Myocyte (in vitro differentiated cells): ENCODE measurements at regions not wholly inside any gene's neighbourhood (a gene's known extent, or its start where the extent isn't known, plus 50 kb on each side); places are given as distances from the start of the nearest gene placed in this dataset.

ENCODE experiments used
- DNase-seq: peaks from one replicate; pipeline ENCODE4 v3.0.0-alpha.2; 2012; ENCODE audit warnings: low read depth

- no peak for DNase-seq
Measured at GRCh38 chr6:74130641-74131040, 434.6 kb downstream of the CD109 start.

DNA sequence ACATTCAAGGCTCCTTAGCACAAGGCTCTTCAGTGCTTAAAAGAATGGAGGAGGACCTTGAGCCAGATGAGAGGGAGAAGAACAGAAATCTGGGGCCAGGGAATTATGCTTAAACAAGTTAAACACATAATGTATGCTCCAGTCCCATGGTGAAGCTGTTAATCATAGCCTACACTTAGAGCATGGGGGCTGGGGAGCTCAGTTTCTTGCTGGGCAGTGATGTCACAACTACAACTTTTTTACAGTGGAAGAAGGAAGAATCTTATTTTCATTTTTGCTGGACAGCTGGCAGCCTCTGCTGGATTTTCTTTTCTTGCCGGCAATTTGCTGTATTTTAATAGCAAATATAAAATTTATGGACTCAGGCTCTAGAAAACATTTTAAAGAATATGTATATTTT is 432.5 kb downstream of the CD109 start:
- peak; percentile 1 for DNase-seq

DNA sequence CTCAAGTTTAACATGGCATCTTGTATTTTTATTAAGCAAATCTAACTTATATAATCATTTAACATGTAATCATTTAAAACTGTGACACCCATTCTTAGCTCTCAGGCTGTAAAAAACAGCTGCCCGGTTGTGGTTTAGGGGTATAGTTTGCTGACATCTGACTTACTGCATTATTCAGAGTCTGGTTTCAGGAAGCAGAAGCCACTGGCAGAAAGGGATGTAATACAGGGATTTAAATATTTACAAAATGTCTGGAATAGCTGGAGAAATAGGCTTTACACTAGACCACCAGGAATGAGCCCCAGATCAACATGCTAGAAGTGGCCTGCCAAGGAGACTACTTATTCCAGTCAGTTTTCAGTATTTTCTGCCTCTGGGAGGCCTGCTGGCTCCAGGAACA is 421.1 kb downstream of the CD109 start:
- DNase-seq, result peak; percentile 3

- DNase-seq, result no peak
Measured at GRCh38 chr6:74115674-74116073, 419.7 kb downstream of the CD109 start.

DNA sequence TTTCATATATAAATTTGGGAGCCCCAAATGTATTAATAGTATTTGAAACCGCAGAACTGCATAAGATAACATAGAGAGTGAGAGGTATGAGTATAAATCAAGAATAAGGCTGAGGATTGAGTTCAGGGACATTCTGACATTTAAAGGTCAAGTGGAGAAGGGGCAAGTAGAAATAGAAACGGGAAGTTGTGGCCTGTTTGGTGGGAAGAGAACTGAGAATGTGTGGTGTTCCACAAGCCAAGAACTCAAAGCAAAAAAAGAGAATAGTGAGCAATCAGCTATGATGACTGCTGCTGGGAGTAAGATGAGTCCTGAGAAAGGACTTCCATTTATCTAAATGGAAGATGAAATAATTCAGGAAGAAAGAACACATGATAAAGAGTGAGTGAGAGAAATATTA is 418.4 kb downstream of the CD109 start:
- DNase-seq, result peak; percentile 24

GRCh38 chr6:74113901-74114300 is 417.9 kb downstream of the CD109 start:
- DNase-seq, result no peak

DNA sequence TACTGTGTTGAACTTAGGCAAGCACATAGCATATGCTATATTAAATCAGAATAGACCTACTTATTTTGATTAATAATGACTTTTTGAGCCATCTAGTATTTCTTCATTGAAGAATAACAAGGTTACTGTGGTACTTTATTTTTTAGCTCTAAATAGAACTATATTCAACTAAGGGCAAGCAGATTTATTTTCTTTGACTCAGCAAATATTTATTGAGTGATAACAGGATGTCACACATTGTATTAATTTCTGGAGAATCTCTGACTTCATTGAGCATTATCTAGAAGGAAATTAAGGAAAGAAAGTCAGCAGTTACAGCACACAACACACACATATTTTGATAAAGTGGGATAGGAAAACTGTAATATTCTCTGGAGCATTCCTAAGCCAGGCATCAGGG is 407.4 kb downstream of the CD109 start:
- DNase-seq, result no peak

- DNase-seq, result no peak
Measured at GRCh38 chr6:74100719-74101287, 404.8 kb downstream of the CD109 start.

DNA sequence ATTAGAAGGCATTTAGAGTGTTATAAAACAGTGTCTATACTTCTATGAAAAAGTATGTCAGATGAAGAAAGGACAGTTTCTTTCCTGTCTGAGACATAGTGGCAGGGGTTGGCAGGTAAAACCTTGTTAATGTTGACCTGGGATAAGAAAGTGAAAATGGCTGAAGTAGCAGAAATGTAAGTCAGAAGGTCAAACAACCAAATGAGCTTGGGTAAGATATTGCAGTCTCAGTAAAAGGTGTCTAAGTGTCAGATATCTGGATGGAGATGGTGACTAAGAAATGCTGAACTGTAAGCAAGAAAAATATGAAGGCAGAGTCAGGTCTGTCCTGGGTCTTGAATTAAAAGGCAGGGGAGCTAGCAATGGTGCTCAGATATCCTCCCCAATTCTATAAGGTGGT is 400.3 kb downstream of the CD109 start:
- DNase-seq, result no peak

GRCh38 chr6:74093361-74093760 is 397.4 kb downstream of the CD109 start:
- no peak for DNase-seq

GRCh38 chr6:74091794-74092157 is 395.8 kb downstream of the CD109 start:
- no peak for DNase-seq

DNA sequence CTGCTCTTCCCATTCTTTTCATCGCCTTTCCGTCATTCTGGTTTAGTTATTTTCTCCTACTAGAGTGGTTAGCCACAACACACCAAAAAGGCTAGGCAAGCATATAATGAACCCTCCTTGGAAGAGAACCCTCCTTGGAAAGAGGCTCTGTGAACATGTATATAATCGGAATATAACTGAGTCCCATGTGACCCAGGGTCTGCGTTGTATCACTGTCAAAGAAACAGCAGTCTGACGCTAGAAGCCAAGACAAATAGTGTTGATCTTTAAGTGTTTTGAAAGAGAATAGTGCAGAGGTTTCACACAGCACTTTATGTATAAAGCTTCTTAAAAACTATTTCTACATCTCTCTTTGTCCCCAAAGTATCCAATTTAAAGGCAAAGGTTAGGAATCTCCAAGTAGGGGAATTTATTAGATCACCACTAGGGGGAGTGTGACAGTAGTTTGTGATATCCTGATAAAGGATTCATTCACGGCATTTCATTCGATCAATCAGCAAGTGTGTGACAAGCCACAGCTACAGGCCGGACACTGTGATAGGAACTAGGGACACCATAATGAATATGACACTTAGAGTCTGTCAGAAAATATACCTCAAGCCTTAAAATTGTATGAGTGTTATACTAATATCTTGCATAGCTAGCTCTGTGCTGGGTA is 395.3 kb downstream of the CD109 start:
- DNase-seq, result peak; percentile 51

DNA sequence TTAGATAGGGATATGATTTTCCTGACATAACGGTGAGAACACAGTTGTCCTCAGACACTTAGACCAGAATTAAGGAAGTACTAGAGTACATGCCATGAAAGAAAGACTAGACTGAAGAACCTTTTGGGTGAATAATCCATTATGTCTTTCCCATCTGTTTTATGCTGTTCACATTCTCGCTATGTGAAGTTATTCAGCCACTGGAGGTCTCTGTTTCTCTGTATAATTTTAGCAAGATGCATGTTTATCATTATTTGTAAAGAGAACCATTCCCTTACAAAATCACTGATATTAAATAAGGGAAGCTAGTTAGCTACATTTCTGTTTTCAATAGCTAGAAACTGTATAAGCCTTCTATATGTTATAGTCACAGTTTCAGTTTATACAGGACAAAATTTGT is 391.9 kb downstream of the CD109 start:
- no peak for DNase-seq

- DNase-seq, result no peak
Measured at GRCh38 chr6:74075896-74076295, 379.9 kb downstream of the CD109 start.

DNA sequence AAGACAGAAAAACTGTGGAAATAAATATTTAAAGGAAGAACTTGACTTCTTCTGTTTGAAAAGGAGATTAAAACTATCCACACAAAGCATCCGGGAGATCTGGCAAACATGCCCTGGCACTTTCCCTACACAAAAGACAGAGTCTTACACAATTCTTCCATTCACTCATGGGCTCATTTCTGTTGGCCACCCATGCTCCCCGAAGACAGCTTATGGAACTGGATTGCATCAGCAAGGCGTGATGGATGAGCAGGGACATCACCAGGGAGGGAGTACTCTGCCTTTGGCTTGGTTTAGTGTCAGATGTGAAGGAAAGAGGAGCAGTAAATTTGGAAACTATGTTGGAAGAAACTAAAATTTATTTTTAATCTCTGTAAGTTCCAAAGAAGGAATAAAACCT is 379.3 kb downstream of the CD109 start:
- DNase-seq, result no peak

DNA sequence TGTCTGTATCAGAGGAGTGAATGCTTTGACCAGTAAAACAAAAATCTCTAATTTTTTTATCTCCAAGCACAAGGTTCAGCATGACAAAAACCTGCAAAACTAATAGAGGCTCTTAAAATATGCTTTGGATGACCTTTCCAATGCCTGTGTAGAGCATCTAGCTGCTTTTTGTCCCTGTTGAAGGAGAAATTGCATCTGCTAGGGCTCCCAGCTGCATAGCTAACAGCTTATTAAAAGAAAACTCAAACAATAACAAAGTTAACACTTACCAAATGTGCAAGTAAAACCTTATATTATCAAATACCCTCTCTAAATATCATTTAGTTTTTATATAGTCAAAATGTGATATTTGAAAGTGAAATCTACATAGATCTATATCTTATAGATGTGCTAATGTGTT is 378.6 kb downstream of the CD109 start:
- no peak for DNase-seq

- DNase-seq, result no peak
Measured at GRCh38 chr6:74073999-74074398, 378.0 kb downstream of the CD109 start.

GRCh38 chr6:74073429-74073828 is 377.4 kb downstream of the CD109 start:
- peak; percentile 25 for DNase-seq

GRCh38 chr6:74071214-74071613 is 375.2 kb downstream of the CD109 start:
- DNase-seq, result no peak

DNA sequence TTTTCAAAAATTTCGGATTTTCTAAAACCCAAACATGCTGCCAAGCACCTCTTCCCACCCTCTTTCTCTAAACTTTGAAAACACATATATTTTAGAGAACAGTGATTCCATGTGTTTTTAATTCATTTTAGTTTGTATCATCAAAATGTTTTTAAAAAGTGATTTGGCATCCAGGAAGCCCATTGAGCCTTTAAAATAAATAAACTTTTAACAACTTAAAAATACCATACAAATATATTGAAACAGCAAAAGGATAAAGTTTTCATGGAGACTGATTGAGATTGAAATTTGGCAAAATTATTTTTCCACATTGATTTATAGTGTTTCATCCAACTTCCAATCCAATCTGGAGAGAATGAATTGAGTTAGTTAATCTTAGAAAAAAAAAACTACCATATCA is 374.7 kb downstream of the CD109 start:
- DNase-seq, result no peak

GRCh38 chr6:74070091-74070490 is 374.1 kb downstream of the CD109 start:
- DNase-seq, result no peak

GRCh38 chr6:74069089-74069581 is 373.1 kb downstream of the CD109 start:
- DNase-seq, result no peak

GRCh38 chr6:74066168-74066871 is 370.3 kb downstream of the CD109 start:
- no peak for DNase-seq
